Neural progenitor cell (in vitro differentiated cells): ENCODE measurements at regions not wholly inside any gene's neighbourhood (a gene's known extent, or its start where the extent isn't known, plus 50 kb on each side); places are given as distances from the start of the nearest gene placed in this dataset.
A peak's percentile ranks its signal among the peaks of the same experiment; 100 is the strongest.

Source experiments
- DNase-seq: peaks from one replicate; pipeline ENCODE4 v3.0.0-alpha.2; 2016; ENCODE audit warnings: low spot score
- H2AFZ ChIP-seq: fragments of 200-600 bp; sonication (generic); replicated peaks from 2 replicates; pipeline ENCODE4 v1.6.1; 2016; ENCODE audit warnings: antibody characterized with exemption
- H3F3A ChIP-seq: fragments of 200-600 bp; sonication (generic); 2 replicates; pipeline ENCODE4 v1.6.1; 2016; ENCODE audit warnings: antibody characterized with exemption, low read depth
- H3K27ac ChIP-seq: fragments of 200-600 bp; sonication (generic); 2 replicates; pipeline ENCODE4 v1.5.1; 2016; ENCODE audit warnings: mild to moderate bottlenecking
- H3K27me3 ChIP-seq: fragments of 200-600 bp; sonication (generic); 2 replicates; pipeline ENCODE4 v1.6.1; 2016; ENCODE audit warnings: mild to moderate bottlenecking, moderate library complexity
- H3K36me3 ChIP-seq: fragments of 200-600 bp; sonication (generic); 2 replicates; pipeline ENCODE4 v1.5.1; 2016
- H3K4me1 ChIP-seq: fragments of 200-600 bp; sonication (generic); 2 replicates; pipeline ENCODE4 v1.6.1; 2016; ENCODE audit warnings: mixed run types
- H3K4me2 ChIP-seq: fragments of 200-600 bp; sonication (generic); 2 replicates; pipeline ENCODE4 v1.6.1; 2016
- H3K4me3 ChIP-seq: fragments of 200-600 bp; sonication (generic); 2 replicates; pipeline ENCODE4 v1.5.1; 2016
- H3K79me2 ChIP-seq: fragments of 200-600 bp; sonication (generic); 2 replicates; pipeline ENCODE4 v1.6.1; 2016; ENCODE audit warnings: low read depth
- H3K9ac ChIP-seq: fragments of 200-600 bp; sonication (generic); 2 replicates; pipeline ENCODE4 v1.6.1; 2016
- H3K9me3 ChIP-seq: fragments of 200-600 bp; sonication (generic); 2 replicates; pipeline ENCODE4 v1.5.1; 2016; ENCODE audit warnings: low read depth
- H4K20me1 ChIP-seq: fragments of 200-600 bp; sonication (generic); 2 replicates; pipeline ENCODE4 v1.6.1; 2016; ENCODE audit warnings: low read depth
- H3K27ac Mint-ChIP-seq: 3 replicates; pipeline ENCODE4 v1.8.0; 2021; ENCODE audit warnings: mixed read lengths
- H3K27me3 Mint-ChIP-seq: 2 replicates; pipeline ENCODE4 v1.8.0; 2022; ENCODE audit warnings: low read depth, mild to moderate bottlenecking, inconsistent platforms, moderate library complexity, mixed read lengths; ENCODE audit not compliant: insufficient read depth
- H3K36me3 Mint-ChIP-seq: 3 replicates; pipeline ENCODE4 v1.8.0; 2021; ENCODE audit warnings: mixed read lengths
- H3K4me1 Mint-ChIP-seq: 3 replicates; pipeline ENCODE4 v1.8.0; 2021; ENCODE audit warnings: mixed read lengths
- H3K4me3 Mint-ChIP-seq: 3 replicates; pipeline ENCODE4 v1.8.0; 2021; ENCODE audit warnings: mild to moderate bottlenecking, moderate library complexity, mixed read lengths
- H3K9me3 Mint-ChIP-seq: 3 replicates; pipeline ENCODE4 v1.8.0; 2020; ENCODE audit warnings: mixed read lengths
- CTCF ChIP-seq: fragments of 200-600 bp; sonication (generic); IDR thresholded peaks from 2 replicates; pipeline ENCODE4 v1.5.1; 2017; ENCODE audit warnings: antibody characterized with exemption, mild to moderate bottlenecking
- EZH2 ChIP-seq: fragments of 200-600 bp; sonication (generic); IDR thresholded peaks from 2 replicates; pipeline ENCODE4 v1.6.1; 2017; ENCODE audit warnings: antibody characterized with exemption, mild to moderate bottlenecking, moderate library complexity
- EZH2phosphoT487 ChIP-seq: fragments of 200-600 bp; sonication (generic); IDR thresholded peaks from 2 replicates; pipeline ENCODE4 v1.6.1; 2017; ENCODE audit warnings: antibody characterized with exemption

- Mint-ChIP-seq H3K4me3 (no peak overlapping the region), H3K27me3 (peaks cover 4% of the 10 kb centered on the region), H3K36me3 (no peaks in the 10 kb centered on the region), H3K9me3 (no peaks in the 10 kb centered on the region), H3K4me1 (peaks cover 11% of the 10 kb centered on the region), H3K27ac (no peak overlapping the region)
- no peak for TF ChIP-seq EZH2
- TF ChIP-seq CTCF = no peak
- TF ChIP-seq EZH2phosphoT487 = no peak
- Histone ChIP-seq H3K4me2 (no peak overlapping the region), H3K9ac (no peak overlapping the region), H2AFZ (no peak overlapping the region), H3K36me3 (no peaks in the 10 kb centered on the region), H3K79me2 (no peaks in the 10 kb centered on the region), H3K4me3 (no peak overlapping the region), H3K27ac (no peak overlapping the region), H4K20me1 (no peaks in the 10 kb centered on the region), H3K9me3 (no peaks in the 10 kb centered on the region), H3K4me1 (no peaks in the 10 kb centered on the region), H3F3A (no peaks in the 10 kb centered on the region), H3K27me3 (no peaks in the 10 kb centered on the region)
- DNase-seq = no peak
Observed at GRCh38 chr2:18456026-18456425, 104.4 kb downstream of the RDH14 start.

DNA sequence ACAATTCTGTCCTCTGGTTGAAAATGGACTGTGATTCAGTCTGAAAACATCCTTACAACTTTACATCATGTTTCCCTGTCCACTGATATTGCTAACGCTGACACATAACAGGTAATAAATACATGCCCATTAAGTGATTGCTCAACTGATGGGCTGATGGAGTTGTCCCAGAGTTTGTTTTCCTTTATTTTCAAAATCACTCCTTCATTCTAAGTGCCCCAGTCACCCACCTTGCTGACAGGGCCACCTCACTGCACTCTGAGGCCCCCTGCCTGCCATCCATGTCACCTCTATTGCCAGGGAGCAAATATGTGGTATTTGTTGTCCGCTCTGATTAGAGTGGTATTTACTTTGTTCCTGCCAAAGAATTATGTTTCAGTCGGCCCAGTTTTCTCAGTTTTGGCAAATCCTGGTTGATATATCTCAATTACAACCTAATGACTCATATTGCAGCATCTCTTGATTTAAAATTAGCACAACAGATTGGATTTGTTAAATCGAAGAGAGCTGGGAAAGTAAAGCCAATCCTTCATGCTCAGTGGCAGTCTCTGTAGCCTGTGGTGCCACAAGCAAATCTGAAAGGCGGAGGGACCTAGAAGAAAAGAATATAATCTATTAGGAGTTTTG lies 105.1 kb downstream of the RDH14 start:
- no peaks in the 10 kb centered on the region for H3K27me3 ChIP-seq
- Mint-ChIP-seq H3K27me3 (peaks cover 4% of the 10 kb centered on the region), H3K36me3 (no peaks in the 10 kb centered on the region), H3K4me3 (no peak overlapping the region), H3K4me1 (peaks cover 11% of the 10 kb centered on the region), H3K27ac (no peak overlapping the region), H3K9me3 (no peaks in the 10 kb centered on the region)
- H3K9ac ChIP-seq = no peak overlapping the region
- no peaks in the 10 kb centered on the region for H3K9me3 ChIP-seq
- DNase-seq = peak; percentile 37
- no peak overlapping the region for H3K27ac ChIP-seq
- H3F3A ChIP-seq = no peaks in the 10 kb centered on the region
- H4K20me1 ChIP-seq = no peaks in the 10 kb centered on the region
- no peak overlapping the region for H3K4me2 ChIP-seq
- H3K36me3 ChIP-seq = no peaks in the 10 kb centered on the region
- no peak overlapping the region for H3K4me3 ChIP-seq
- H3K4me1 ChIP-seq = no peaks in the 10 kb centered on the region
- no peak for TF ChIP-seq EZH2
- TF ChIP-seq CTCF = peak; percentile 54
- no peaks in the 10 kb centered on the region for H3K79me2 ChIP-seq
- H2AFZ ChIP-seq = peak overlapping the region; percentile 84

GRCh38 chr2:18454692-18455235 lies 105.7 kb downstream of the RDH14 start:
- H3K9ac ChIP-seq = no peak overlapping the region
- no peak overlapping the region for H3K27ac Mint-ChIP-seq

More at GRCh38 chr2:18454692-18455235, 105.7 kb downstream of the RDH14 start:
- Histone ChIP-seq H3K27me3 (no peaks in the 10 kb centered on the region), H3K4me3 (no peak overlapping the region), H3K27ac (no peak overlapping the region), H2AFZ (no peak overlapping the region), H4K20me1 (no peaks in the 10 kb centered on the region), H3K4me1 (no peaks in the 10 kb centered on the region), H3F3A (no peaks in the 10 kb centered on the region), H3K9me3 (no peaks in the 10 kb centered on the region), H3K4me2 (no peak overlapping the region), H3K79me2 (no peaks in the 10 kb centered on the region), H3K36me3 (no peaks in the 10 kb centered on the region)
- H3K9me3 Mint-ChIP-seq = no peaks in the 10 kb centered on the region
- DNase-seq = no peak
- H3K36me3 Mint-ChIP-seq = no peaks in the 10 kb centered on the region
- peaks cover 4% of the 10 kb centered on the region for H3K27me3 Mint-ChIP-seq
- H3K4me3 Mint-ChIP-seq = no peak overlapping the region
- H3K4me1 Mint-ChIP-seq = peaks cover 11% of the 10 kb centered on the region
- TF ChIP-seq EZH2phosphoT487 (no peak), EZH2 (no peak), CTCF (no peak)
